IPS-NIHi7 (cell line): ENCODE measurements at regions not wholly inside any gene's neighbourhood (a gene's known extent, or its start where the extent isn't known, plus 50 kb on each side); places are given as distances from the start of the nearest gene placed in this dataset.

Experiments
- DNase-seq: peaks from one replicate; pipeline ENCODE4 v3.0.0; 2012; ENCODE audit warnings: mixed read lengths; ENCODE audit errors: extremely low spot score

DNA sequence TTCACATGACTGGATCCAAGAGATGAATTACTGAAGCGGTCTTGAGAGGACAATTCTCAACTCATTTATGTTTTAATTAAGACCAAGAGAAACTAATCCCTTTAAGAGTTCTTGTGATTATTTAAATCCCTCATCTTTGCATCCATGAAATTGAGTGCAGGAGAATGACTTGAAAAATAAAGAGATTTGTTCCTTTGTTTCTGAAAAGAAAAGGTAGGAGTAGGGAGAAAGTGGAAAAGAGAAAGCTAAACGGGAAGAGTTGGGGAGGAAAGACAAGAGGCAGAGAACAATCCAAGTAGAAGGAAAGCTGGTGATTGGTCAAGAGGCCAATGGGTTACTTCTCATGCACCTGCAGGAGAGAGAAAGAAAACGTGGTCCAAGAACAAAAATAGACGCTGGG lies 75.2 kb upstream of the SOX4 start:
- DNase-seq = no peak

- DNase-seq = no peak
These were observed 73.9 kb upstream of the SOX4 start for GRCh38 chr6:21519642-21520041.

- no peak for DNase-seq
These were observed 72.3 kb upstream of the SOX4 start for GRCh38 chr6:21521276-21521675.

- no peak for DNase-seq
These were observed 71.3 kb upstream of the SOX4 start for GRCh38 chr6:21522143-21522747.

GRCh38 chr6:21522797-21523456 lies 70.6 kb upstream of the SOX4 start:
- DNase-seq = peak; percentile 63

GRCh38 chr6:21523652-21524051 lies 69.9 kb upstream of the SOX4 start:
- no peak for DNase-seq

- no peak for DNase-seq
These were observed 69.3 kb upstream of the SOX4 start for GRCh38 chr6:21524201-21524600.

DNA sequence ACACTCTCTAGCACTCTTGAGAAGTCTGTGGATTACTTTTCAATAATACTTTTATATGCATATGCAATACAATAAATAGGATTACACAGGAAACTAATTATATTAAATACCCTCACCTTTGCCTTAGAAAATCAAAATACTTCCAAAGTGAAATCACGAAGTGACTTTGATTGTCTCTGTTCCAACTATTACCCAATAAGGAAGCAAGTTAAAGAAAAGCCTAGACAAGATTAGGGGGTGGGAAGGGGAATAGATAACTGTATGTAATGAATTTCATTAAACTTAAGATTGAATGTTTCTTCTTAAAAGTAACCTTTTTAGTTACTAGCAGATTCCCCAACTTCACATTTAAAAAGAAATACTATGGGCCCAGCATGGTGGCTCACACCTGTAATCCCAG lies 66.6 kb upstream of the SOX4 start:
- DNase-seq = no peak

DNA sequence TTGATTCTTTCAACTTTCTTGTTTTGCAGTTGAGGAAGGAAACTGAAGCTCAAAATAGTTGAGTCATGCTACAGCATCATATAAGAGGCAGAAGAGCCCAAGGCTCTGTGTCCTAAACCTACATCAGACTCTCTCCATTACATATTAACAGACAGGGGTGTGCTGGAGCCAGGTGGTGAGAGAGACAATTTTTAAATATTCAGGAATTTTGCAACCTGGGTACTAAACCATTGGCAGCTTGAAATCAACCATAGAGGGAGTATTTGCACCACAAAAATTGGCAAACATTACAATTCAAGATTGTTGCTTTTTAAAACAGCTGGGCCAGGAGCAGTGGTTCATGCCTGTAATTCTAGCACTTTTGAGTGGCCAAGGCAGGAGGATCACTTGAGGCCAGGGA lies 65.8 kb upstream of the SOX4 start:
- DNase-seq = no peak

DNA sequence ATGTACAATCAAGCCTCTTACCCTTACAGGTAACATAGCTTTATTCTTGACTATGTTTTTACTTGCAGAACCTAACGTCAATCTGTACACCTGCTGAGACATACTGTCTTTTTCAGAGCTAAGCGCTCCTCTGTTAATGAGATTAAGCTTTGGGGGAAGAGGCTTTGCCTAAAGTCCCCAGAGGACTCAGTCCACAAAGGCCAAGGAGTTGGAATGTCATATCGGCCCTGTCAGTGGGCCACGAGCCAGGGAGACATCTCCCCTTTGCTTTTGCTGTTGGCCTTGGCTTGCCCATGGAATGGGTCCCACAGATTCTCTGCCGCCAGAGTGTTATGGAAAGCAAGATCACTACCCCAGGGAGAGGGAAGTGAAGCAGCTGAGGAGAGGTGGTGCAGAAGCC lies 64.1 kb upstream of the SOX4 start:
- DNase-seq = no peak

GRCh38 chr6:21531393-21531792 lies 62.2 kb upstream of the SOX4 start:
- no peak for DNase-seq

DNA sequence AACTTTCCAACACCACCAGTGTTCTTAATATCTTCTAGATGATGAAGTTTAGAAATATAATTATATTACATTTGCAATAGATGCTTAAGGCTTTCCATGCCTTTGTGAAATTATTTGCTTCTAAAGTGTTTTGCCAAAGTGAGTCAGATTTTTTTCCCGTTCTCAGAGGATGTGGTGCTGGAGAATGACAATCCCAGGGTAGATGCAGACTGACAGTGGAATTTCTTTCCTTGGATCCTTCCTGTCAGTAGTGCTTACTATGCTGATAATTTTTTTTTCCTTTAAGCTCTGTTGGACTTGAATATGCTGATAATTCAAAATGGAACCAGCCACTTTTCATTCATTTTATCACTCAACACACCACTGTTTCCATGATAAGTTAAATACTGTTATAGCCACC lies 59.9 kb upstream of the SOX4 start:
- DNase-seq = no peak

DNA sequence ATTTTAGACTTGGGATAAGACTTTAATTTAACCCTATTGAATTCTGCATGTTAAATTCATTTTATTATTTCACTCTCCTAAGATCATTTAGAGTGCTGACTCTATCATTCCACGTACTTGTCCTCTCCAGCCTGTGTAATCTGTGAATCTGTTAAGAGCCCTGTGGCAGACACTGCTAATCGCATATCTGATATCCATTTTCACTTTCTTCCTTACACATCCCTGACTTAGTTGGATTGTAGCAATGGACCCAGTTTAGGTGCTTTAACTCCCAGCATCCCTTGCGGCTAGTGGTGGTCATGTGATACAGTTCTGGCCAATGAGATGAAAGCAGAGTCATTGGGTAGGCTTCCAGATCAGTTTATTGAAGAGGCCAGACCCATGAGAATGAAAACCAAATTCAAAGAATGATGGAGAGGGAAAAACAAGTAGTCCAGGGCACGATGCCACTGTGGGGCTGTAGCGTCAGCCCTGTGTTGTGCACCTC lies 57.2 kb upstream of the SOX4 start:
- no peak for DNase-seq

- no peak for DNase-seq
These were observed 55.9 kb upstream of the SOX4 start for GRCh38 chr6:21537637-21538036.

DNA sequence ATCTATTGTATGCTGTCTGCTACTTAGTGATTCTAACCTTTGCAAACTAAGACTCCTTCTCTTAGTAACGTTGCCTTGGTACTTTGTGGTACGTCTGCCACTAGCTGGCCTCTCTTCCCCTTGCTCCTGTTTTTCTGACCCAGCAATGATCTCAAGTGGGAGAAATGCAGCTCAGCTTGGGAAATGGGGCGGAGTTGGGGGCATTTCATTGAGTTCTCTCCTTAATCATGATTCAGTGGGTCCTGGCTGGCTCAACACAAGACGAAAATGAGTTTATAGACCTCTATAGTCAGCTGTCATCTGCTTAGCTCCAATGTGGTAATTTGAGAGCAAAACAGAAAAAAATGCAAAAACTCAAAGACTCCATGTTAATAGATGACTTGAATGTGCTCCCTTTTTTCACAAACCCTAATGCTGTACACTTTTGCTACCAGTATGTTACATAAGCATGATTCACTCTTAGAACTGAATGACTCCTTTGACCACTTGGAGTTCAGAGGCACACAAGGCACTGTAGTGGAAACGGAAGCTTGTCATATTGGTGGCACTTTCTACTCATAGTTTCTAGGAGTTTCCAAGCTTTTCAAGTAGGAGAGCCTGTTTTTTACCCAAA lies 55.3 kb upstream of the SOX4 start:
- no peak for DNase-seq

GRCh38 chr6:21539621-21540100 lies 53.9 kb upstream of the SOX4 start:
- peak; percentile 40 for DNase-seq
